ENCODE measurements at regions not wholly inside any gene's neighbourhood (a gene's known extent, or its start where the extent isn't known, plus 50 kb on each side); places are given as distances from the start of the nearest gene placed in this dataset.

DNA sequence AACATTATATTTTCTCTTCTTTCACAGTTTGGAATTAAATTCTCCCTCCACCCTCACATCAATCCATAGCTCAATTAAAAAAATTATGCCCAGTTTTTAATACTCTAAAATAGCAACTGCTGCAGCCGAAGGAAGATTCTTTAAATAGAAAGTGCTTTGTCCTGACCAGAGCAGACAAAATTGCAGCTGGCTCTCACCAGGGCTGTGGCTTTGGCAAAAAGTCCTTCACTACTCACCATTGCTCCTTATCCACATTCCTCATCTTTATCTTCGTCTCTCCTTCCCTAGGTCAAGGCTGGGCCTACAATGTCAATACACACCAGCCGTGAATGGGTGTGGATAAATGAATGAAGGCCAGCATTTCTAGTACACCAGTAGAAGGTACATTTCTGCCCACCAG, 107.9 kb upstream of the VGLL2 start:
- Histone ChIP-seq H3K36me3 (ENCODE audit: control insufficient read depth in 4 of 4, insufficient read depth in 3 of 4, low read depth in 1 of 4, low read length in 3 of 4) (no peaks in the 10 kb centered on the region), H3K27me3 (ENCODE audit: control insufficient read depth in 4 of 4, insufficient read depth in 4 of 4, low read length in 3 of 4) (no peaks in the 10 kb centered on the region), H3K4me3 (ENCODE audit: low read depth in 1 of 3, low read length in 3 of 3) (no peak overlapping the region), H3K4me1 (ENCODE audit: control insufficient read depth in 4 of 4, insufficient read depth in 4 of 4, low read length in 3 of 4) (no peaks in the 10 kb centered on the region), H3K9ac (ENCODE audit: low read depth in 1 of 2, low read length in 2 of 2) (no peak overlapping the region), H3K27ac (ENCODE audit: low read depth in 1 of 2, low read length in 2 of 2) (no peak overlapping the region), H3K9me3 (ENCODE audit: control insufficient read depth in 4 of 4, low read length in 3 of 4) (no peaks in the 10 kb centered on the region)
- 39% methylated on average over 3 of the region's 3 CpGs for WGBS
- DNase-seq (ENCODE audit: low spot score): no peak
- TF ChIP-seq ATF3 (IDR thresholded peaks at IDR 0.05) (no peak), GABPA (IDR thresholded peaks at IDR 0.05 in 1 of 2, conservative IDR thresholded peaks at IDR 0.05 in 1 of 2) (no peak), HNF4G (IDR thresholded peaks at IDR 0.05) (no peak)

DNA sequence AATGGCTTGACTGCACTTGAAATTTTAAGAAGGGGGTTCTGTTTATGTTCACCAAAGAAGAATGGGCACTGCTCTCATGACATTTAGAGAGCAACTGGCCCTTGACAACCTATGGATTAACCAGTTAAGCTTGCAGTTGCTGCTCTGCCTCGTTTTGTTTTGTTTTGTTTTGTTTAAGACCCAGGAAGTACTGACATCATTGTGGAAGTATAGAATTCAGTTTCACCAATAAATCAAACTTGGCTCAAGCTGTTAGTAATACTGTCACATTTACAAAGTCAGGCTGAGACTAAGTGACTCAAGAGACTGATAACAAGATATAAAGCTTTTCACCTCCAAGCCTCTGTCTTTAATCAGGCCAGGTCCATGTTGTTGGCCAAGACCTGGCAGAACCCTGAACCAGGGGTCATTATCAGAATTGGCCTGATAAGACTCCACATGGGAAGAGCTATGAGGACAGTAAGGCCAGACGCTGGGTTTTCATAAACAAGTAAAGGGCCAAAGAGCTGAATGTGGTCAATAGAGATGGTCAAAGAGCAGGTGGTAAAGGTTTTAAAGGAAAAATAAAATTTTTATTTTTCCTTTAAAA, 99.4 kb upstream of the VGLL2 start:
- no peaks in the 10 kb centered on the region for H3K36me3 ChIP-seq (ENCODE audit: control insufficient read depth in 4 of 4, insufficient read depth in 3 of 4, low read depth in 1 of 4, low read length in 3 of 4)
- H3K9me3 ChIP-seq (ENCODE audit: control insufficient read depth in 4 of 4, low read length in 3 of 4): no peaks in the 10 kb centered on the region
- TF ChIP-seq HNF4A (conservative IDR thresholded peaks at IDR 0.05) (peak in 1 of 2 donors; percentile 42), CTCF (IDR thresholded peaks at IDR 0.05; ENCODE audit: low read depth, low read length, missing input control) (no peak)
- 15% methylated on average over 2 of the region's 2 CpGs for WGBS
- no peak for DNase-seq (ENCODE audit: low spot score)
- H3K4me1 ChIP-seq (ENCODE audit: control insufficient read depth in 4 of 4, insufficient read depth in 4 of 4, low read length in 3 of 4): no peaks in the 10 kb centered on the region
- no peak overlapping the region for H3K27ac ChIP-seq (ENCODE audit: low read depth in 1 of 2, low read length in 2 of 2)
- H3K9ac ChIP-seq (ENCODE audit: low read depth in 1 of 2, low read length in 2 of 2): no peak overlapping the region
- H3K4me3 ChIP-seq (ENCODE audit: low read depth in 1 of 3, low read length in 3 of 3): no peak overlapping the region
- H3K27me3 ChIP-seq (ENCODE audit: control insufficient read depth in 4 of 4, insufficient read depth in 4 of 4, low read length in 3 of 4): no peaks in the 10 kb centered on the region

GRCh38 chr6:117167520-117168271, 97.7 kb upstream of the VGLL2 start:
- no peak overlapping the region for H3K9ac ChIP-seq (ENCODE audit: low read depth in 1 of 2, low read length in 2 of 2)
- no peak overlapping the region for H3K4me3 ChIP-seq (ENCODE audit: low read depth in 1 of 3, low read length in 3 of 3)
- no peak overlapping the region for H3K27ac ChIP-seq (ENCODE audit: low read depth in 1 of 2, low read length in 2 of 2)
- H3K4me1 ChIP-seq (ENCODE audit: control insufficient read depth in 4 of 4, insufficient read depth in 4 of 4, low read length in 3 of 4): no peaks in the 10 kb centered on the region
- TF ChIP-seq CTCF (IDR thresholded peaks at IDR 0.05; ENCODE audit: low read depth, low read length, missing input control): no peak
- no peaks in the 10 kb centered on the region for H3K36me3 ChIP-seq (ENCODE audit: control insufficient read depth in 4 of 4, insufficient read depth in 3 of 4, low read depth in 1 of 4, low read length in 3 of 4)
- peaks cover 0 to under 1% (median 0%) of the 10 kb centered on the region in 4 donors for H3K9me3 ChIP-seq (ENCODE audit: control insufficient read depth in 4 of 4, low read length in 3 of 4)
- H3K27me3 ChIP-seq (ENCODE audit: control insufficient read depth in 4 of 4, insufficient read depth in 4 of 4, low read length in 3 of 4): no peaks in the 10 kb centered on the region
- 63% methylated on average over 10 of the region's 10 CpGs for WGBS
- no peak for DNase-seq (ENCODE audit: low spot score)
